ENCODE measurements at regions not wholly inside any gene's neighbourhood (a gene's known extent, or its start where the extent isn't known, plus 50 kb on each side); places are given as distances from the start of the nearest gene placed in this dataset.

DNA sequence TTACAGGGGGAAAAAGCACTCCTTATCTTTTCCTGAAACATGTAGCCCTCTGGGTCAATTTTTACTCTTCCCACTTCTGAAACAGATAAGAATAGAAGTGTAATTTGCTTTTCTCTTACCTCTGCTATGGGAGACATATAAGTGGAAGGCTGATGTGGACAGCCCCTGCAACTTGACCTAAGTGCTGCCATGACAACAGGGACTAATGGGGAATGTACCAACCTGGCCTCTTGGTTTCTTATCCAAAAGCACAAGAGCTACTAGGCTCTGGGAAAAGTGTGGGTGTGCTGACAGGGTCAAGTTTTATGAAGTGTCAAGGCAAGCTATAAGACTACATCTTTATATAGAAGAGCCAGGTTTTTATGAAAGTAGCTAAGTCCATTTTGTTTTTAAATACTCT is 1246.5 kb downstream of the OTOL1 start:
- no peak for TF ChIP-seq CTCF (conservative IDR thresholded peaks at IDR 0.05; ENCODE audit: low read depth, low read length)
- TF ChIP-seq EZH2 (IDR thresholded peaks at IDR 0.05; ENCODE audit: borderline replicate concordance, low read depth, low read length, poor library complexity, severe bottlenecking), result no peak

Measured in A673 (cell line).